SU-DHL-6 (cell line): ENCODE measurements at regions not wholly inside any gene's neighbourhood (a gene's known extent, or its start where the extent isn't known, plus 50 kb on each side); places are given as distances from the start of the nearest gene placed in this dataset.

ENCODE experiments used
- CTCF ChIP-seq: fragments of 200-600 bp; sonication (generic); IDR thresholded peaks from one replicate; pipeline ENCODE4 v1.5.1; 2017; ENCODE audit warnings: antibody characterized with exemption, mild to moderate bottlenecking, low read length, moderate library complexity; ENCODE audit not compliant: insufficient read depth, poor library complexity, severe bottlenecking
- EZH2phosphoT487 ChIP-seq: fragments of 200-600 bp; sonication (generic), shearing (Covaris generic); conservative IDR thresholded peaks from 2 replicates; pipeline ENCODE4 v1.6.1; 2018; ENCODE audit warnings: mild to moderate bottlenecking, antibody characterized with exemption, low read length, moderate library complexity, mixed read lengths

GRCh38 chr16:86988920-86989696 is 328.1 kb downstream of the C16orf95 start:
- TF ChIP-seq CTCF (no peak), EZH2phosphoT487 (no peak)
